A673 (cell line): ENCODE measurements at regions not wholly inside any gene's neighbourhood (a gene's known extent, or its start where the extent isn't known, plus 50 kb on each side); places are given as distances from the start of the nearest gene placed in this dataset.
"Not testable (repeated sequence)": the region's sequence is repeated elsewhere in the genome, so short reads cannot be mapped to it uniquely, and the experiment has no call there.

ENCODE experiments used
- CTCF ChIP-seq: fragments of 300-800, 200-600 bp; sonication (generic); conservative IDR thresholded peaks from 2 replicates; pipeline ENCODE4 v1.5.1; 2017; ENCODE audit warnings: low read depth, mild to moderate bottlenecking, antibody characterized with exemption, low read length, moderate library complexity, mixed read lengths
- EZH2 ChIP-seq: fragments of 200-600 bp; sonication (generic); IDR thresholded peaks from 2 replicates; pipeline ENCODE4 v1.6.1; 2017; ENCODE audit warnings: borderline replicate concordance, low read depth, mild to moderate bottlenecking, mixed read lengths, antibody characterized with exemption, low read length; ENCODE audit not compliant: poor library complexity, severe bottlenecking

GRCh38 chr2:94669858-94670257, 201.4 kb upstream of the TEKT4 start:
- TF ChIP-seq CTCF, EZH2: not testable (repeated sequence)
